ENCODE measurements at regions not wholly inside any gene's neighbourhood (a gene's known extent, or its start where the extent isn't known, plus 50 kb on each side); places are given as distances from the start of the nearest gene placed in this dataset.

- TF ChIP-seq EZH2phosphoT487 (IDR thresholded peaks at IDR 0.05; ENCODE audit: insufficient read depth, low read depth) (no peak), EZH2 (IDR thresholded peaks at IDR 0.05; ENCODE audit: insufficient read depth, poor library complexity, severe bottlenecking) (no peak)
Observed at GRCh38 chr5:114146398-114146797, 215.5 kb upstream of the KCNN2 start.
